ENCODE measurements at regions not wholly inside any gene's neighbourhood (a gene's known extent, or its start where the extent isn't known, plus 50 kb on each side); places are given as distances from the start of the nearest gene placed in this dataset.

GRCh38 chr5:89932771-89933181 is 476.8 kb downstream of the CETN3 start:
- H3K4me1 ChIP-seq, result peaks cover 0 to 10% of the 10 kb centered on the region in 2 donors
- no peaks in the 10 kb centered on the region for H3K27me3 ChIP-seq
- DNase-seq (ENCODE audit: low spot score in 2 of 2), result no peak
- no peak for TF ChIP-seq CTCF (IDR thresholded peaks at IDR 0.05)
- no peaks in the 10 kb centered on the region for H3K36me3 ChIP-seq
- no peaks in the 10 kb centered on the region for H3K9me3 ChIP-seq
- H3K27ac ChIP-seq, result no peak overlapping the region
- H3K4me3 ChIP-seq, result no peak overlapping the region
- intact Hi-C loops (cut with DNase I), result loop anchor here (10.0 kb wide), 1 partner anchor 332 kb away; no protein-coding TSS in a partner anchor

- Histone ChIP-seq H3K27me3 (no peaks in the 10 kb centered on the region), H3K36me3 (no peaks in the 10 kb centered on the region), H3K4me1 (peaks cover 0 to 10% of the 10 kb centered on the region in 2 donors), H3K9me3 (peaks cover 0 to 4% of the 10 kb centered on the region in 2 donors), H3K27ac (peak overlapping the region; percentile 43 to 52), H3K4me3 (no peak overlapping the region)
- intact Hi-C loops (cut with DNase I), result loop anchor here (10.0 kb wide), 1 partner anchor 334 kb away; no protein-coding TSS in a partner anchor
- DNase-seq (ENCODE audit: low spot score in 2 of 2), result no peak
- no peak for TF ChIP-seq CTCF (IDR thresholded peaks at IDR 0.05)
These were observed 478.8 kb downstream of the CETN3 start for GRCh38 chr5:89930591-89931392.

- H3K27me3 ChIP-seq, result no peaks in the 10 kb centered on the region
- peak overlapping the region; percentile 43 to 52 for H3K27ac ChIP-seq
- intact Hi-C loops (cut with DNase I), result loop anchor here (10.0 kb wide), 1 partner anchor 335 kb away; no protein-coding TSS in a partner anchor
- H3K9me3 ChIP-seq, result peaks cover 0 to 4% of the 10 kb centered on the region in 2 donors
- no peak overlapping the region for H3K4me3 ChIP-seq
- no peak for DNase-seq (ENCODE audit: low spot score in 2 of 2)
- H3K36me3 ChIP-seq, result no peaks in the 10 kb centered on the region
- H3K4me1 ChIP-seq, result peaks cover 0 to 10% of the 10 kb centered on the region in 2 donors
- no peak for TF ChIP-seq CTCF (IDR thresholded peaks at IDR 0.05)
These were observed 479.7 kb downstream of the CETN3 start for GRCh38 chr5:89929834-89930233.

GRCh38 chr5:89929173-89929572 is 480.4 kb downstream of the CETN3 start:
- Histone ChIP-seq H3K36me3 (no peaks in the 10 kb centered on the region), H3K4me3 (no peak overlapping the region), H3K4me1 (peaks cover 0 to 10% of the 10 kb centered on the region in 2 donors), H3K27me3 (no peaks in the 10 kb centered on the region), H3K9me3 (peaks cover 0 to 4% of the 10 kb centered on the region in 2 donors), H3K27ac (no peak overlapping the region)
- no peak for TF ChIP-seq CTCF (IDR thresholded peaks at IDR 0.05)
- intact Hi-C loops (cut with DNase I), result no loop called here
- no peak for DNase-seq (ENCODE audit: low spot score in 2 of 2)

GRCh38 chr5:89922161-89922560 is 487.4 kb downstream of the CETN3 start:
- H3K27me3 ChIP-seq, result no peaks in the 10 kb centered on the region
- TF ChIP-seq CTCF (IDR thresholded peaks at IDR 0.05), result no peak
- intact Hi-C loops (cut with DNase I), result no loop called here

More at GRCh38 chr5:89922161-89922560, 487.4 kb downstream of the CETN3 start:
- no peak for DNase-seq (ENCODE audit: low spot score in 2 of 2)
- Histone ChIP-seq H3K4me3 (no peak overlapping the region), H3K4me1 (peaks cover 2 to 4% of the 10 kb centered on the region in 2 donors), H3K36me3 (no peaks in the 10 kb centered on the region), H3K27ac (no peak overlapping the region), H3K9me3 (peaks cover 0 to 2% of the 10 kb centered on the region in 2 donors)
